CD4-positive, alpha-beta T cell (primary cell): ENCODE measurements at regions not wholly inside any gene's neighbourhood (a gene's known extent, or its start where the extent isn't known, plus 50 kb on each side); places are given as distances from the start of the nearest gene placed in this dataset.

Experiments used
- ATAC-seq: fragments of 200-7000 bp; cut with Tn5 transposase; one replicate; pipeline ENCODE4 v1.10.0; 2022; ENCODE audit warnings: mild to moderate bottlenecking; ENCODE audit not compliant: poor library complexity
- CTCF ChIA-PET: fragments of 350-600 bp; sonication (Branson Sonifier 250); formaldehyde crosslinking; loops from one replicate; lab custom pipeline; 2021; ENCODE audit warnings: antibody characterized with exemption, inconsistent platforms; lab: Charles Lee
- POLR2A ChIA-PET: fragments of 350-600 bp; sonication (Branson Sonifier 250); formaldehyde crosslinking; loops from one replicate; lab custom pipeline; 2021; ENCODE audit warnings: antibody characterized with exemption, inconsistent platforms; lab: Charles Lee
- DNase-seq, 14 experiments: peaks; one replicate each; pipeline ENCODE4 v3.0.0-alpha.2; 2013 to 2020; ENCODE audit warnings: mixed read lengths in 2 of 14
- H3K27ac ChIP-seq, 2 donors: one replicate each; pipeline versions ENCODE4 v1.5.1 to v1.7.0; 2013; ENCODE audit warnings: low read length in 2 of 2, low read depth in 1 of 2, mild to moderate bottlenecking in 1 of 2
- H3K27me3 ChIP-seq, 2 experiments: 1 replicate in 1 of 2; 2 replicates in 1 of 2; pipeline versions ENCODE4 v1.6.1 to v1.7.0; 2013; ENCODE audit warnings: low read length in 2 of 2, control low read depth in 1 of 2, mild to moderate bottlenecking in 1 of 2, moderate library complexity in 1 of 2; ENCODE audit not compliant: insufficient read depth in 2 of 2, control insufficient read depth in 1 of 2
- H3K36me3 ChIP-seq: one replicate; pipeline ENCODE4 v1.6.1; 2013; ENCODE audit warnings: low read length, control low read depth; ENCODE audit not compliant: insufficient read depth
- H3K4me1 ChIP-seq: one replicate; pipeline ENCODE4 v1.6.1; 2013; ENCODE audit warnings: low read length, control low read depth; ENCODE audit not compliant: insufficient read depth
- H3K4me3 ChIP-seq: one replicate; pipeline ENCODE4 v1.5.1; 2013; ENCODE audit warnings: mild to moderate bottlenecking, low read length, moderate library complexity
- H3K9me3 ChIP-seq, 2 experiments: 1 replicate in 1 of 2; 2 replicates in 1 of 2; pipeline versions ENCODE4 v1.6.1 to v1.7.0; 2013; ENCODE audit warnings: low read length in 2 of 2, mild to moderate bottlenecking in 2 of 2, control low read depth in 1 of 2, moderate library complexity in 1 of 2; ENCODE audit not compliant: control insufficient read depth in 1 of 2, insufficient read depth in 1 of 2
- H3K27ac Mint-ChIP-seq: one replicate; pipeline ENCODE4 v1.8.0; 2020; ENCODE audit warnings: mixed read lengths
- H3K27me3 Mint-ChIP-seq: one replicate; pipeline ENCODE4 v1.8.0; 2021; ENCODE audit warnings: mixed read lengths
- H3K36me3 Mint-ChIP-seq: one replicate; pipeline ENCODE4 v1.8.0; 2021; ENCODE audit warnings: low read depth, mixed read lengths
- H3K4me1 Mint-ChIP-seq: one replicate; pipeline ENCODE4 v1.8.0; 2021; ENCODE audit warnings: low read depth, mixed read lengths
- H3K4me3 Mint-ChIP-seq: one replicate; pipeline ENCODE4 v1.8.0; 2020; ENCODE audit warnings: mild to moderate bottlenecking, mixed read lengths
- H3K9me3 Mint-ChIP-seq: one replicate; pipeline ENCODE4 v1.8.0; 2020; ENCODE audit warnings: mixed read lengths
- intact Hi-C, 2 experiments: fragments of 100-400 bp; cut with DNase I in 1 of 2; cut with micrococcal nuclease in 1 of 2; formaldehyde crosslinking; loops; one replicate each; pipeline versions ENCODE4 v1.15.1 to v1.9.0; 2023 to 2025; cut with DNase I, micrococcal nuclease
- TF ChIP-seq, protein P1 (sequence below): fragments of 200-600 bp; IDR thresholded peaks from one replicate; pipeline ENCODE4 v1.8.0; 2022; ENCODE audit warnings: antibody characterized with exemption, mild to moderate bottlenecking

DNA sequence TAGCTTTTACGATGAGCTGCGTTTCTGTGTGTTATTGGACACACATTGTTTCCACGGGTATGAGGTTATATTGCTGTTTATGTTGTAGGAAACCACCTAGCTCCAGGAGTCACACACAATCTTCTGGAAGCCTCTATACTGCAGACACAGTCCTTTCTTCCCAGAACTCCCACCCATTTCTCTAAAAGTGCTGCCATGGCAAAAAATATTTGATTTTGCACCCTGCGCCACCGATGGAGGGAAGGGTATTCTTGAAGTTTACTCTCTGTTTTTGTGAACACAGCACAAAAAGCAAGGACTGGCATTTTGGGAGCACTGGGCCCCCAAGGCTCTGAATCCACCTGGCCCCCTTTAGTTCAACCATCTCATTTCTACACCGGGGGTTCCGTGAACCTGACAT lies 187.5 kb downstream of the ICE1 start:
- Histone ChIP-seq H3K4me1 (no peaks in the 10 kb centered on the region), H3K9me3 (peaks cover 0 to 3% of the 10 kb centered on the region in 2 experiments), H3K36me3 (no peaks in the 10 kb centered on the region), H3K4me3 (no peak overlapping the region), H3K27ac (no peak overlapping the region), H3K27me3 (peaks cover 0 to 3% of the 10 kb centered on the region in 2 experiments)
- POLR2A ChIA-PET: no interaction called here
- CTCF ChIA-PET: no interaction called here
- Mint-ChIP-seq H3K4me3 (no peak overlapping the region), H3K27me3 (peaks cover 5% of the 10 kb centered on the region), H3K27ac (no peak overlapping the region), H3K9me3 (no peaks in the 10 kb centered on the region), H3K36me3 (no peaks in the 10 kb centered on the region), H3K4me1 (no peaks in the 10 kb centered on the region)
- no peak for DNase-seq
- TF ChIP-seq, protein P1, sequence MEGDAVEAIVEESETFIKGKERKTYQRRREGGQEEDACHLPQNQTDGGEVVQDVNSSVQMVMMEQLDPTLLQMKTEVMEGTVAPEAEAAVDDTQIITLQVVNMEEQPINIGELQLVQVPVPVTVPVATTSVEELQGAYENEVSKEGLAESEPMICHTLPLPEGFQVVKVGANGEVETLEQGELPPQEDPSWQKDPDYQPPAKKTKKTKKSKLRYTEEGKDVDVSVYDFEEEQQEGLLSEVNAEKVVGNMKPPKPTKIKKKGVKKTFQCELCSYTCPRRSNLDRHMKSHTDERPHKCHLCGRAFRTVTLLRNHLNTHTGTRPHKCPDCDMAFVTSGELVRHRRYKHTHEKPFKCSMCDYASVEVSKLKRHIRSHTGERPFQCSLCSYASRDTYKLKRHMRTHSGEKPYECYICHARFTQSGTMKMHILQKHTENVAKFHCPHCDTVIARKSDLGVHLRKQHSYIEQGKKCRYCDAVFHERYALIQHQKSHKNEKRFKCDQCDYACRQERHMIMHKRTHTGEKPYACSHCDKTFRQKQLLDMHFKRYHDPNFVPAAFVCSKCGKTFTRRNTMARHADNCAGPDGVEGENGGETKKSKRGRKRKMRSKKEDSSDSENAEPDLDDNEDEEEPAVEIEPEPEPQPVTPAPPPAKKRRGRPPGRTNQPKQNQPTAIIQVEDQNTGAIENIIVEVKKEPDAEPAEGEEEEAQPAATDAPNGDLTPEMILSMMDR: no peak
- no peak for ATAC-seq
- intact Hi-C loops: no loop called here

DNA sequence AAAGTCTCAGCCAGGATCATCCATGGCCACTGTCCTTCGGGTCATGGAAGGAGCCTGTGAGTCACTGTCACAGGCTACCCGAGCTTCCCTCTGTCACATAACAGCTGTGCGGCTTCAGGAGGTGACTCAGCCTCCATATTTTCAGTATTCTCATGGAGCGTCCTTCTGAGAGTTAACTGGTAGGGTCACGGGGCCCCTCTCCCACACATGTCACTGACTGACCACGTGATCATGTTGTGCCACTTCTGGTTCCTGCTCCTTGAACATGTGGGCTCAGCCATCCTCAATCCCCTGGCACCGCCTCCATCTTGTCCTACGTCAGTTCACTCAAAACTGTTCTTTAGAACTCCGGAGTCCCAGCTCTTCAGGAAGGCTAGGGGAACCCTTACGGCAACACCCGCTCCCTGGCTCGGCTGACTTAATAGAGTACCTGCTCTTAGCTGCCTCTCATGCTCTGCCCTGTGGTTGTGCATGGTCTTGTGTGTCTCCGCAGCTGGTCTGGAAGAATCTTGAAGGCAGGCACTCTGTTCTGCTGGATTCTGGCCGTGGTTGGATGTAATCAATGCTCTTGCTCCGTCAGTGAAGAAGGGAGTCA lies 182.8 kb downstream of the ICE1 start:
- no peaks in the 10 kb centered on the region for H3K9me3 Mint-ChIP-seq
- ATAC-seq (no peak), DNase-seq (no peak)
- Histone ChIP-seq H3K27me3 (peaks cover 0 to 3% of the 10 kb centered on the region in 2 experiments), H3K9me3 (peaks cover 0 to 1% of the 10 kb centered on the region in 2 experiments), H3K4me3 (no peak overlapping the region), H3K36me3 (no peaks in the 10 kb centered on the region), H3K4me1 (no peaks in the 10 kb centered on the region), H3K27ac (no peak overlapping the region)
- H3K27me3 Mint-ChIP-seq: peaks cover 5% of the 10 kb centered on the region
- no peaks in the 10 kb centered on the region for H3K4me1 Mint-ChIP-seq
- H3K27ac Mint-ChIP-seq: no peak overlapping the region
- intact Hi-C loops: no loop called here
- no peak overlapping the region for H3K4me3 Mint-ChIP-seq
- ChIA-PET CTCF (no interaction called here), POLR2A (no interaction called here)
- H3K36me3 Mint-ChIP-seq: no peaks in the 10 kb centered on the region
- TF ChIP-seq, protein P1: no peak

DNA sequence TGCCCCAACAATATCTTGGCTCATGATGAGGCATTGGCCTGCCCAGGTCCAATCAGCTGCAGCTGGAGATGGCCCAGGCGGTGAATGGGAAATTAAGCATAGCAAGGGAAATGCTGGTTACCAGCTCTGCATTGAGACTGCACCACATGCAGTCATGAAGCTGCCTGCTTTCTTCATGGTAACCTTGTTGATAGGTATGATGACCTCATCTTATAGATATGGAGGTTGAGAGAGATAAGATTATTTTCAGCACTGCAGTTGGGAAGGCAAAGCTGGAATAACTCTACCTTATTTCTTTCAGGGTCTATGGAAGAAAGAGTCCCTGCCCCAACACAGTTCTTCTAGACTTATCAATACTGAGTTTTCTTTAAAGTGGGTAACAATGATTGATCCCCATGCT lies 180.1 kb downstream of the ICE1 start:
- H3K9me3 Mint-ChIP-seq: no peaks in the 10 kb centered on the region
- no peak overlapping the region for H3K4me3 Mint-ChIP-seq
- H3K36me3 Mint-ChIP-seq: no peaks in the 10 kb centered on the region
- TF ChIP-seq, protein P1: no peak
- no peaks in the 10 kb centered on the region for H3K9me3 ChIP-seq
- no peak overlapping the region for H3K27ac Mint-ChIP-seq
- intact Hi-C loops: no loop called here
- H3K27me3 Mint-ChIP-seq: peaks cover 5% of the 10 kb centered on the region
- peaks cover 0 to 3% of the 10 kb centered on the region in 2 experiments for H3K27me3 ChIP-seq
- ChIA-PET POLR2A (no interaction called here), CTCF (no interaction called here)
- no peaks in the 10 kb centered on the region for H3K36me3 ChIP-seq
- no peak overlapping the region for H3K4me3 ChIP-seq
- DNase-seq: no peak
- H3K4me1 Mint-ChIP-seq: no peaks in the 10 kb centered on the region
- H3K27ac ChIP-seq: no peak overlapping the region
- H3K4me1 ChIP-seq: no peaks in the 10 kb centered on the region
- ATAC-seq: no peak
